ENCODE measurements at regions not wholly inside any gene's neighbourhood (a gene's known extent, or its start where the extent isn't known, plus 50 kb on each side); places are given as distances from the start of the nearest gene placed in this dataset.

GRCh38 chr3:106566277-106566676 is 697.5 kb upstream of the CBLB start:
- peak; percentile 65 for TF ChIP-seq CTCF (conservative IDR thresholded peaks at IDR 0.05)
- no peaks in the 10 kb centered on the region for H3K4me1 Mint-ChIP-seq
- H3K4me3 Mint-ChIP-seq = no peak overlapping the region
- no peak for DNase-seq
- Histone ChIP-seq H3K36me3 (ENCODE audit: control insufficient read depth, insufficient read depth, low read length) (no peaks in the 10 kb centered on the region), H3K9ac (ENCODE audit: extremely low read depth, low read length, poor library complexity, severe bottlenecking) (no peak overlapping the region), H3K4me3 (ENCODE audit: low read length) (no peak overlapping the region), H3K27me3 (ENCODE audit: control insufficient read depth, insufficient read depth, low read length, poor library complexity, severe bottlenecking) (no peaks in the 10 kb centered on the region), H3K27ac (ENCODE audit: low read depth, low read length) (no peak overlapping the region), H3K9me3 (ENCODE audit: control insufficient read depth, low read length) (no peaks in the 10 kb centered on the region), H3K4me1 (ENCODE audit: control insufficient read depth, insufficient read depth, low read length) (no peaks in the 10 kb centered on the region)
- H3K27me3 Mint-ChIP-seq (ENCODE audit: insufficient read depth) = no peaks in the 10 kb centered on the region
- no peaks in the 10 kb centered on the region for H3K36me3 Mint-ChIP-seq (ENCODE audit: low read depth)
- no peak overlapping the region for H3K27ac Mint-ChIP-seq
- 52 to 64% methylated on average over 3 to 4 of the region's 4 CpGs for WGBS, 2 experiments (ENCODE audit: insufficient coverage in 1 of 2, insufficient read length in 1 of 2)
- no peaks in the 10 kb centered on the region for H3K9me3 Mint-ChIP-seq

- H3K27ac ChIP-seq (ENCODE audit: low read depth, low read length) = no peak overlapping the region
- H3K9me3 Mint-ChIP-seq = no peaks in the 10 kb centered on the region
- no peak overlapping the region for H3K4me3 Mint-ChIP-seq
- no peak for TF ChIP-seq CTCF (conservative IDR thresholded peaks at IDR 0.05)
- H3K9me3 ChIP-seq (ENCODE audit: control insufficient read depth, low read length) = no peaks in the 10 kb centered on the region
- H3K4me1 Mint-ChIP-seq = peaks cover 2% of the 10 kb centered on the region
- H3K36me3 ChIP-seq (ENCODE audit: control insufficient read depth, insufficient read depth, low read length) = no peaks in the 10 kb centered on the region
- no peak for DNase-seq
- H3K4me1 ChIP-seq (ENCODE audit: control insufficient read depth, insufficient read depth, low read length) = no peaks in the 10 kb centered on the region
- H3K27ac Mint-ChIP-seq = no peak overlapping the region
- no peak overlapping the region for H3K9ac ChIP-seq (ENCODE audit: extremely low read depth, low read length, poor library complexity, severe bottlenecking)
- WGBS, 2 experiments (ENCODE audit: insufficient coverage in 1 of 2, insufficient read length in 1 of 2) = 95 to 100% methylated on average over 1 of the region's 1 CpG
- no peaks in the 10 kb centered on the region for H3K36me3 Mint-ChIP-seq (ENCODE audit: low read depth)
- no peak overlapping the region for H3K4me3 ChIP-seq (ENCODE audit: low read length)
- no peaks in the 10 kb centered on the region for H3K27me3 Mint-ChIP-seq (ENCODE audit: insufficient read depth)
- H3K27me3 ChIP-seq (ENCODE audit: control insufficient read depth, insufficient read depth, low read length, poor library complexity, severe bottlenecking) = no peaks in the 10 kb centered on the region
These were observed 701.6 kb upstream of the CBLB start for GRCh38 chr3:106570426-106570825.

GRCh38 chr3:106573605-106574004 is 704.8 kb upstream of the CBLB start:
- H3K36me3 ChIP-seq (ENCODE audit: control insufficient read depth, insufficient read depth, low read length) = no peaks in the 10 kb centered on the region
- H3K27ac ChIP-seq (ENCODE audit: low read depth, low read length) = no peak overlapping the region
- H3K9ac ChIP-seq (ENCODE audit: extremely low read depth, low read length, poor library complexity, severe bottlenecking) = no peak overlapping the region
- no peaks in the 10 kb centered on the region for H3K27me3 ChIP-seq (ENCODE audit: control insufficient read depth, insufficient read depth, low read length, poor library complexity, severe bottlenecking)
- Mint-ChIP-seq H3K4me3 (no peak overlapping the region), H3K9me3 (no peaks in the 10 kb centered on the region), H3K4me1 (peaks cover 10% of the 10 kb centered on the region), H3K36me3 (ENCODE audit: low read depth) (no peaks in the 10 kb centered on the region), H3K27me3 (ENCODE audit: insufficient read depth) (no peaks in the 10 kb centered on the region), H3K27ac (no peak overlapping the region)
- 93 to 100% methylated on average over 3 of the region's 3 CpGs for WGBS, 2 experiments (ENCODE audit: insufficient coverage in 1 of 2, insufficient read length in 1 of 2)
- H3K9me3 ChIP-seq (ENCODE audit: control insufficient read depth, low read length) = no peaks in the 10 kb centered on the region
- DNase-seq = no peak
- no peak for TF ChIP-seq CTCF (conservative IDR thresholded peaks at IDR 0.05)
- peaks cover 4% of the 10 kb centered on the region for H3K4me1 ChIP-seq (ENCODE audit: control insufficient read depth, insufficient read depth, low read length)
- no peak overlapping the region for H3K4me3 ChIP-seq (ENCODE audit: low read length)

Measured in endodermal cell (in vitro differentiated cells).